Head of caudate nucleus (tissue), 42 donors: ENCODE measurements at regions not wholly inside any gene's neighbourhood (a gene's known extent, or its start where the extent isn't known, plus 50 kb on each side); places are given as distances from the start of the nearest gene placed in this dataset.

Experiments
- DNase-seq, 42 donors: peaks; one replicate each; pipeline versions ENCODE4 v3.0.0 to v3.0.0-alpha.2; 2020 to 2021; ENCODE audit warnings: mixed read lengths in 7 of 42
- intact Hi-C: fragments of 100-400 bp; cut with DNase I; formaldehyde crosslinking; loops from one replicate; pipeline ENCODE4 v1.15.0; 2022

GRCh38 chr14:98716133-98716532, 555.9 kb downstream of the BCL11B start:
- no peak for DNase-seq
- intact Hi-C loops: no loop called here

GRCh38 chr14:98721061-98721460, 550.9 kb downstream of the BCL11B start:
- intact Hi-C loops: no loop called here
- no peak for DNase-seq

GRCh38 chr14:98724734-98725133, 547.3 kb downstream of the BCL11B start:
- no peak for DNase-seq
- intact Hi-C loops: no loop called here

GRCh38 chr14:98725191-98725590, 546.8 kb downstream of the BCL11B start:
- no peak for DNase-seq

GRCh38 chr14:98725676-98726075, 546.3 kb downstream of the BCL11B start:
- intact Hi-C loops: no loop called here
- DNase-seq: no peak

More at GRCh38 chr14:98725191-98725590, 546.8 kb downstream of the BCL11B start:
- intact Hi-C loops: no loop called here

GRCh38 chr14:98726585-98727405, 545.2 kb downstream of the BCL11B start:
- DNase-seq: no peak
- intact Hi-C loops: no loop called here

- DNase-seq: no peak
- intact Hi-C loops: no loop called here
Observed at GRCh38 chr14:98728024-98728423, 544.0 kb downstream of the BCL11B start.

GRCh38 chr14:98728836-98729235, 543.2 kb downstream of the BCL11B start:
- intact Hi-C loops: no loop called here
- peak in 1 of 42 donors; percentile 6 for DNase-seq

- DNase-seq: no peak
- intact Hi-C loops: no loop called here
Observed at GRCh38 chr14:98731286-98731685, 540.7 kb downstream of the BCL11B start.

GRCh38 chr14:98731701-98732100, 540.3 kb downstream of the BCL11B start:
- intact Hi-C loops: no loop called here
- no peak for DNase-seq

GRCh38 chr14:98733536-98733935, 538.5 kb downstream of the BCL11B start:
- DNase-seq: no peak
- intact Hi-C loops: no loop called here

GRCh38 chr14:98736701-98737338, 535.2 kb downstream of the BCL11B start:
- peak in 1 of 42 donors; percentile 4 for DNase-seq
- intact Hi-C loops: no loop called here

GRCh38 chr14:98741523-98741922, 530.5 kb downstream of the BCL11B start:
- no peak for DNase-seq
- intact Hi-C loops: no loop called here

- intact Hi-C loops: no loop called here
- peak in 1 of 42 donors; percentile 4 for DNase-seq
Observed at GRCh38 chr14:98742001-98742400, 530.0 kb downstream of the BCL11B start.

- intact Hi-C loops: no loop called here
- peak in 1 of 42 donors; percentile 2 for DNase-seq
Observed at GRCh38 chr14:98743536-98743935, 528.5 kb downstream of the BCL11B start.

GRCh38 chr14:98748966-98749365, 523.0 kb downstream of the BCL11B start:
- DNase-seq: no peak
- intact Hi-C loops: no loop called here

GRCh38 chr14:98751110-98751509, 520.9 kb downstream of the BCL11B start:
- intact Hi-C loops: no loop called here
- no peak for DNase-seq

- DNase-seq: no peak
- intact Hi-C loops: no loop called here
Observed at GRCh38 chr14:98752660-98753059, 519.3 kb downstream of the BCL11B start.

GRCh38 chr14:98754343-98755020, 517.5 kb downstream of the BCL11B start:
- intact Hi-C loops: no loop called here
- DNase-seq: no peak

GRCh38 chr14:98756749-98757148, 515.2 kb downstream of the BCL11B start:
- no peak for DNase-seq
- intact Hi-C loops: no loop called here
